ENCODE measurements at regions not wholly inside any gene's neighbourhood (a gene's known extent, or its start where the extent isn't known, plus 50 kb on each side); places are given as distances from the start of the nearest gene placed in this dataset.

GRCh38 chr12:58767496-58767895 lies 152.8 kb downstream of the LRIG3 start:
- no peak overlapping the region for H3K4me3 ChIP-seq
- TF ChIP-seq CTCF (IDR thresholded peaks at IDR 0.05) = no peak
- WGBS, 2 donors = 64 to 79% methylated on average over 2 of the region's 2 CpGs
- intact Hi-C loops (cut with DNase I) = no loop called here
- no peaks in the 10 kb centered on the region for H3K27me3 ChIP-seq
- no peak overlapping the region for H3K27ac ChIP-seq
- peaks cover 0 to 7% (median 0%) of the 10 kb centered on the region in 3 donors for H3K4me1 ChIP-seq
- no peak for DNase-seq
- no peaks in the 10 kb centered on the region for H3K9me3 ChIP-seq
- H3K36me3 ChIP-seq = no peaks in the 10 kb centered on the region

- Histone ChIP-seq H3K4me3 (no peak overlapping the region), H3K27ac (no peak overlapping the region), H3K4me1 (no peaks in the 10 kb centered on the region), H3K27me3 (no peaks in the 10 kb centered on the region), H3K9me3 (no peaks in the 10 kb centered on the region), H3K36me3 (no peaks in the 10 kb centered on the region)
- TF ChIP-seq POLR2A (IDR thresholded peaks at IDR 0.05) (no peak), CTCF (IDR thresholded peaks at IDR 0.05) (no peak)
- no peak for DNase-seq
- intact Hi-C loops (cut with DNase I) = no loop called here
These were observed 146.3 kb downstream of the LRIG3 start for GRCh38 chr12:58773986-58774385.

- WGBS, 2 donors = 75 to 77% methylated on average over 2 of the region's 2 CpGs
- Histone ChIP-seq H3K9me3 (no peaks in the 10 kb centered on the region), H3K36me3 (no peaks in the 10 kb centered on the region), H3K27me3 (no peaks in the 10 kb centered on the region), H3K4me1 (no peaks in the 10 kb centered on the region), H3K4me3 (no peak overlapping the region), H3K27ac (no peak overlapping the region)
- intact Hi-C loops (cut with DNase I) = no loop called here
- DNase-seq = no peak
- TF ChIP-seq CTCF (IDR thresholded peaks at IDR 0.05) = no peak
- TF ChIP-seq POLR2A (IDR thresholded peaks at IDR 0.05) = no peak
These were observed 145.6 kb downstream of the LRIG3 start for GRCh38 chr12:58774731-58775130.

GRCh38 chr12:58775396-58775795 lies 144.9 kb downstream of the LRIG3 start:
- H3K9me3 ChIP-seq = no peaks in the 10 kb centered on the region
- no peaks in the 10 kb centered on the region for H3K36me3 ChIP-seq
- no peak overlapping the region for H3K27ac ChIP-seq
- no peak overlapping the region for H3K4me3 ChIP-seq
- no peak for TF ChIP-seq CTCF (IDR thresholded peaks at IDR 0.05)
- TF ChIP-seq POLR2A (IDR thresholded peaks at IDR 0.05) = no peak
- no peaks in the 10 kb centered on the region for H3K27me3 ChIP-seq
- intact Hi-C loops (cut with DNase I) = no loop called here
- 74 to 79% methylated on average over 1 of the region's 1 CpG for WGBS, 2 donors
- no peaks in the 10 kb centered on the region for H3K4me1 ChIP-seq
- no peak for DNase-seq

GRCh38 chr12:58776144-58776543 lies 144.2 kb downstream of the LRIG3 start:
- Histone ChIP-seq H3K27ac (no peak overlapping the region), H3K27me3 (no peaks in the 10 kb centered on the region), H3K9me3 (no peaks in the 10 kb centered on the region), H3K36me3 (no peaks in the 10 kb centered on the region), H3K4me1 (no peaks in the 10 kb centered on the region), H3K4me3 (no peak overlapping the region)
- intact Hi-C loops (cut with DNase I) = no loop called here
- no peak for DNase-seq
- TF ChIP-seq POLR2A (IDR thresholded peaks at IDR 0.05) (no peak), CTCF (IDR thresholded peaks at IDR 0.05) (no peak)

Data from esophagus squamous epithelium (tissue), 5 donors.